ENCODE measurements at regions not wholly inside any gene's neighbourhood (a gene's known extent, or its start where the extent isn't known, plus 50 kb on each side); places are given as distances from the start of the nearest gene placed in this dataset.

DNA sequence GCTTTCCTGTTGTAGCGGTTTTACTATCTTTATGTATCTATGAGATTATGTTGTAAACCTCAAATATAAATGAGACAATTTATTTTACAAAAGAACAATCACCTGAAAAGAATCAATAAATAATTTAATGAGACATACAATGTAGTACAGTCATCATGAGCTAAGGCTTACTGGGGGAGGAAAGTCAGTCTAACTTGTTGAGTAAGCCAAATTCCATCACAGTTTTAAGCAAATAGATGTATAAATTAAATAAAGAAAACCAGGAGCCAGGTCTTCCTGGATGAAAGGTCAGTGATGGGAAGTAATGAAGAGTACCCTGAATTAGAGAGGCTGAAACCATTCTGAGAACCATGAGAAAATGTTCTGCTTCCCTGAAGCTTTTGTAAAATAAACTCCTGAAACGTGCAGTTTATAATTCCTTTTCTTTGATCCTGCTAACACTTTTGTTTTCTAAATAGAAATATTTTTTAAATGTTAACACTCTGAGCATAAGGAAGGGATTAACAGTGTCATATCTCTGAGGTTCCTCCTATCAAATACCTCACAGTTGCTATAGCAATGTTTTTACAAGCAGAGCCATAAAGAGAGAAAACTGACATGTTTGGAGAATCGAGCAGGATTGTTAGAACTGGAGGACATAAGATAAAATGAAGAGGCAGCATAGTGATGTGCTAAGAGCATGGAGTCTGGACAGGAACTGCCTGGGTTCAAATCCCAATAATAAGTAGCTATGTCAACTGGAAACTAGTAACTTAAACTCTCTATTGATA lies 444.9 kb upstream of the FOXG1 start:
- TF ChIP-seq EZH2 (IDR thresholded peaks at IDR 0.05), result no peak
- no peak for TF ChIP-seq POLR2AphosphoS5 (IDR thresholded peaks at IDR 0.05; ENCODE audit: borderline replicate concordance, low read depth, low read length)
- no peak for TF ChIP-seq FOXP2 (optimal IDR thresholded peaks at IDR 0.05; ENCODE audit: control extremely low read depth, extremely low read length, insufficient read depth)
